ENCODE measurements at regions not wholly inside any gene's neighbourhood (a gene's known extent, or its start where the extent isn't known, plus 50 kb on each side); places are given as distances from the start of the nearest gene placed in this dataset.
"Not testable (repeated sequence)": the region's sequence is repeated elsewhere in the genome, so short reads cannot be mapped to it uniquely, and the experiment has no call there.

GRCh38 chr9:17888964-17889363 lies 310.1 kb downstream of the SH3GL2 start:
- not testable (repeated sequence) for DNase-seq (ENCODE audit: low read depth in 3 of 3, low spot score in 1 of 3)

- DNase-seq (ENCODE audit: low read depth in 3 of 3, low spot score in 1 of 3), result no peak
These were observed 315.8 kb downstream of the SH3GL2 start for GRCh38 chr9:17894501-17895160.

DNA sequence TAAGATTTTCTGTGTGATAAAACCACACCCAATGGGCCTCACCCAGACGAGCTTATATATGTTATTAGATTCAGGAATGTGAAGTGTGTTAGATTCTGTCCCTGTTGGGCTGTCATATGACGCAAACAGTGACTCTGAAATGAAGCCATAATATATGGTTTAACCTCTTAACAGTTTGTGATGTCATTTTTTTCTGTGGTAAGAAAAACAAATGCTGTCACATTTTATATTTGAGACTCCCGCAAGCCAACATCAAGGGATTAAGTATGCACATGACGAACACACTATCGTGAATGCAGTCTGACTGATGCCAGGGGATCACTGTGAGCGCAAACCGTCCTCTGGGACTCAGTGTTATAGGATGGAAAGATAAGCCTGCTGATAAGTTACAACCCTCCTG lies 321.7 kb downstream of the SH3GL2 start:
- DNase-seq (ENCODE audit: low read depth in 3 of 3, low spot score in 1 of 3), result no peak

DNA sequence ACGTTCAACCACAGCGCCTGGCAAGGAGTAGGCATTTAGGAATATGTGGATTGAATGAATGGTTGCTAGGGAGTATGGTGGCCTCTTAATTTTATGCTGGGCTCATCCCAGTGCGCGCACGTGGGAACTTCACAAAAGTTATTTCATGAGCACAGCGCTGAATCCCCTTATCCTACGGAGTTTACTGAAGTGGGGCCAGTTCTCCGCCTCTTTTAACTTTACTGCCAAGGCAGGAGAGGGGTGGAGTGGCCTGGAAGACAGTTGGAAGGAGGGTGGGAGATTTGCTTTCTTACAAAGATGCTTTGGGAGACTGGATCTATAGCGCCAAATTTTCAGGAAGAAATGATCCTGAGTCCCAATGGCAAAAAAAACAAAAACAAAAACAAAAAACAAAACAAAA lies 326.5 kb downstream of the SH3GL2 start:
- no peak for DNase-seq (ENCODE audit: low read depth in 3 of 3, low spot score in 1 of 3)

DNA sequence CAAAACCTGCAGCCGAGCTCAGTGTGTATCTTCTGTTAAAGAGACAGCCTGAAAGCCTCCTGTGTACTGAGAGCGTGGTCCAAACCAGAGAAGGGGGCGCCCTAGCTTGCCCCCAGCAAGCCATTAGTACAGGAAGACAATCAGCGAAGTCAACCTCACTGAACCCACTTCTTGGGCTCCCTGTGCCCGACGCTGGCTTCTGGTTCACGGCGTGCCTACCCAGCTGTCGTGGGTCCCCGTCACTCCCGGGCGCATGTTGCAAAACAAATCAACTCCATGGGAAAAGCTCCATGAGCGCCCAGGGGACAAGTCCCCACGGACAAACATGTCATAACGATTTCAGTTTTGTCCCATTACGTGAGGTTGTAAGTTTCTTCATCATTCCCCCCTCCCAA lies 326.9 kb downstream of the SH3GL2 start:
- no peak for DNase-seq (ENCODE audit: low read depth in 3 of 3, low spot score in 1 of 3)

GRCh38 chr9:17906176-17906840 lies 327.4 kb downstream of the SH3GL2 start:
- no peak for DNase-seq (ENCODE audit: low read depth in 3 of 3, low spot score in 1 of 3)

GRCh38 chr9:17906841-17907778 lies 328.2 kb downstream of the SH3GL2 start:
- DNase-seq (ENCODE audit: low read depth in 3 of 3, low spot score in 1 of 3), result no peak

GRCh38 chr9:17907779-17908508 lies 329.1 kb downstream of the SH3GL2 start:
- no peak for DNase-seq (ENCODE audit: low read depth in 3 of 3, low spot score in 1 of 3)

DNA sequence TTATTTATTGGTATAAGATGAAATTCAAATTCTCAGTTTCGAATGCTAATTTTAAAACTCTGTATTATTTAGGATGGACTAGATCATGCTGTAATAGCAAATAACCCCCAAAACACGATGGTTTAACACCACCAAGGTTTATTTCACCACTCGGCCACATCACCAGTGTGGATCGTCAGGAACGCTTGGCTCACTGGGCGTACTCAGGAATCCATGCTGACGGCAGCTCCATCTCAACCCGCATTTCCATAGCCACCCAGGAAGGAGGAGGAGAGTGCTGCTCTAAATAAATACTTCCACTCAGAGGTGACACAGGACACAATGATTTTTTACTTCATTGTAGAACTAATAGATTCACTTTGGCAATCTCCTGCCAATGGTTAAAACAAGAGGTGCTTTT lies 347.4 kb downstream of the SH3GL2 start:
- no peak for DNase-seq (ENCODE audit: low read depth in 3 of 3, low spot score in 1 of 3)

GRCh38 chr9:17927616-17928015 lies 348.8 kb downstream of the SH3GL2 start:
- DNase-seq (ENCODE audit: low read depth in 3 of 3, low spot score in 1 of 3), result no peak

DNA sequence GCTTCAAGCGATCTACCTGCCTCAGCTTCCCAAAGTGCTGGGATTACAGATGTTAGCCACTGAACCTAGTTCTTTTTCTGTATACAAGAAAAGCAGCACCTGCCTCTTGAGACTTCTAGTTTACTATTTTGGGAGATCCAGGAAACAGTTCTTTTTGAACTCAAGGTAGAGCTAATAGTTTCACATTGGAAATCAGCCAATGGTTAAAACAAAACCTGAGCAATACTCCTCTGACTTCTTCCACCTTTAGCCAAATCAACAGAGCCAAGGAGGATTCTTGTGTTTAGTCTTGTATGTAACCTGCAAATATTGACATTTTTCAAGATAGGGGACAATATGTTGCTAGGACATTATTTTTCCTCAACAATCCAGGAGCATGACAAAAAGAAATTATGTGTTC lies 349.4 kb downstream of the SH3GL2 start:
- DNase-seq (ENCODE audit: low read depth in 3 of 3, low spot score in 1 of 3), result no peak

DNA sequence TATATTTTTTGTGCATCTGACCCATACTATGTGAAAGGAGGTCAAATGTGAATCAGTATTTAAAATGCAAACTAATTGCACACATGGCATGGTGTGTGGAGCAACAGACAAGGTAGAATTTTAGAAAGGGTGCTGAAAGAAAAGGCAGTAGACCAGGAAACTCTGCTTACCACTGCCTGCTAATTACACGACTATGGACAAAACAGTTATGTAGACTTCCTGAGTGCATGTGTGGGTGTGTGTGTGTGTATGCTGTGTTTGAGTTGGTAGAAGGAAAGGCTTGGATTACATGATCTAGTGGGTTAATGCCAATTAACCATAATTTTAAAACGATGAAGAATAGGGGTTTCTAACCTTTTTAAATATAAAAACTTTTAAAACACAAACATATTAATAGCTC lies 349.9 kb downstream of the SH3GL2 start:
- DNase-seq (ENCODE audit: low read depth in 3 of 3, low spot score in 1 of 3), result no peak

GRCh38 chr9:17929506-17929905 lies 350.6 kb downstream of the SH3GL2 start:
- DNase-seq (ENCODE audit: low read depth in 3 of 3, low spot score in 1 of 3), result no peak

DNA sequence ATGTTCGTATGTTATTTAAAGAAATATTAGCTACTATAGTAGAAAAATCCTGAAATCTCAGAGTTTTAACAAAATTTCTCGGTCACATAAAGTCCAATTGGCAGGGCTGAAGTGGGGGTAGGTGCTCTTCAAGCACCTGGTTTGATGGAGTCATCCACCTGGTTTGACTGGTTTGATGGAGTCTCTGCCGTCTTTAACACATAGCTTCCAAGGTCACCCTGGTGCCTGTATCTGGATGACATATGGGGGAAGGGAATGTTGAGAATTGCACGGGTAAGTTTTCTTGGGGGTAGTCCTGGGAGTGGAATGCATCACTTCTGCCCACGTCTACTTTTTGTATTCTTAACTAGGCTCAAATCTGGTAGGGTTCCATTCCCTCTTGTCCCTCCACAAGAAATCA lies 351.2 kb downstream of the SH3GL2 start:
- no peak for DNase-seq (ENCODE audit: low read depth in 3 of 3, low spot score in 1 of 3)

DNA sequence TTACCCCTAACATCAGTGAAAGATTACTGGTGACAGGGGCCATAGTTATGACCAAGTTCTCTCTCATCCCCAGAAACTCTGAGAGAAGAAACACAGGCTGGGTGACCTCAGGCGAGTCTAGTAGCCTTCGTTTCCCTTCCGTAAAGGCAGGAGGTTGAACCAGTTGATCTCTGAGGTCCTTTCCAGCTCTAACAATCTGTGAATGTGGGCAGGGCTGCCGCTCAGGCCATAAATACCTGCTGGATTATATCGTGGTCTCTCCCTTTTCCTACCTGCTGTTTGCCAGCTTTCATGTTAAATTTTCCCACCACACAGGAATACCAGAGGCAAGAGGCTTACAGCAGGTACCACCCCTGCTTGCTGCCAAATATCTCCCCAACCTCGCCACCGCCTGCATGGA lies 357.5 kb downstream of the SH3GL2 start:
- no peak for DNase-seq (ENCODE audit: low read depth in 3 of 3, low spot score in 1 of 3)

DNA sequence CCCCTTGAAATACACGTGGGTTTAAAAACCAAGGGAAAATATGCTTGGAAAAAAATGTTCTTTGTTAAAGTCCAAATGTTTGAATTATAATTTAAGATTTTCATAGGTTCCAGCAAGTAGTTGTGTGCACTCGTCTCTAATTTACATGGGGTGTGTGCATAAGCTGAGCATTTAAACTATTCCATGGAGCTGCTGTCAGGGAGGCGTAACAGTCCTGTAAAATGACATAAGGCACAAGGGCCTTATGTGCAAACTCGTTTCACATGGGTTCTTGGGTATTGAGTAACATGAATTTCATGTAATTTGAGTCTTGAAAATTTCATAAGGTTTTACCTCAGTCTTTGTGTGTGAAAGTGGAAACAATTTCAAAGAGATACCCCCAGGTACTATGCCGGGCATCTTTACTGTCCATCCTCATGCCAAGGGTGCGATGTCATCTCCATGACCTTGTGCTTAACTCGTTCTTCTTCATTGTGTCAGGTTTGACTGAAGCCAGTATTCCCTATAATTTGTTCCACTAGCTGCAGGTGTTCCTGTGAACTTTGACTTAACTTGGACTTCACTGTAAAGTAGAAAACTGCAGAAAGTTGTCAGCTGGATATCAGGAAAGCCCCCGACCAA lies 359.3 kb downstream of the SH3GL2 start:
- DNase-seq (ENCODE audit: low read depth in 3 of 3, low spot score in 1 of 3), result no peak

DNA sequence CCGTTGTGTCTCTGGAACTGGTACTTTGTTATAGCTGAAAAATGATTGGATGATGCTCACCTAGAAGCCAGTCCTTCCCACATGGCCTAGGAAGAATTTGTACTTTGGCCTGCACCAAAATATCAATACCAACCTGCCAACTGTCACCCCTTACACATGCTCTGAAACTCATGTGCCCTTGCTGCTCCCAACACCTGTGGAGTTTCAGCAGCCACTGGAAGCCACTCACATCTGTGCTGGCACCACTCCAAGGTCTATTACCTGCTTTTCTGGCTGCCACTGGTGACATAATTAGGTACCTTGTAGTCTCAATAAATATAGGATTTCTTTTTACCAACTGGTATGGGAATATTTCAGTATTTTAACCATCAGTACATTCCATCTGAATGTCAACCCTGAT lies 363.6 kb downstream of the SH3GL2 start:
- DNase-seq (ENCODE audit: low read depth in 3 of 3, low spot score in 1 of 3), result no peak

GRCh38 chr9:17955409-17955808 lies 376.5 kb downstream of the SH3GL2 start:
- DNase-seq (ENCODE audit: low read depth in 3 of 3, low spot score in 1 of 3), result no peak

DNA sequence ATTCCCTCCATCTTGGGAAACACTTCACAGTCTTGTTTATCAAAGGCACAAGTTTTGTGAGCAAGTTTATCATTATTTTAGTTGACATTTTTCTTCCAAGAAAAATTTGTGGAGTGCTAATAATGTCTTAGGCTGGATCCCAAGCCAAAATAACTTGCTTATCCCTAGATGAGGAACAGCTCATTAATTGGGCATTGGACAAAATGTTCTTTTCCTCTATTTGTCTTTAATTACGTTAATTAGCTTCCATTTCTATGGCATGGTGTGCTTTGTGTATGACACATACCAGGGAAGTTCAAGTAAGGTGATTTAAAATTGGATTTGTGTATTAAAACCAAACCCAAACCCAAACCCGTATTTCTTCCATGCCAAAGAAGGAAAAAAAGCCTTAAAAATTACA lies 379.5 kb downstream of the SH3GL2 start:
- DNase-seq (ENCODE audit: low read depth in 3 of 3, low spot score in 1 of 3), result no peak

DNA sequence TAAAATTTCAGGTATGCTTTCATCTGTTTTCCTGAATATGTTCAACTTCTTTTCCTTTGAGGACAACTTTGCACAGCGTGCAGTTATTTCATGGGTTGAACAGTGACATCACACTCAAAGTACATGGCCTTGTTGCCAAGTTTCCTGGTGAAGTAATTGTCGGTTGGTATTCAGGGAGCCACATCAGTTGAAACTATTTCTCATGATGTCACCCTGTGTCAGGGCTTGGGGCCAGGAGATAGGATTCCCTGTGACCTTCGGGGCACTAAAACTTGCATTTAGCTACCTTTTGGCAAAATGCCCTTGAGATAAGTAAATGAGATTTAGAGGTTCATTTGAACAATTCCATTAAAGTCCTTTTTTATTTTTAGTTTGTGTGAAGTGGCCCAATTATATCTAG lies 383.9 kb downstream of the SH3GL2 start:
- DNase-seq (ENCODE audit: low read depth in 3 of 3, low spot score in 1 of 3), result no peak

DNA sequence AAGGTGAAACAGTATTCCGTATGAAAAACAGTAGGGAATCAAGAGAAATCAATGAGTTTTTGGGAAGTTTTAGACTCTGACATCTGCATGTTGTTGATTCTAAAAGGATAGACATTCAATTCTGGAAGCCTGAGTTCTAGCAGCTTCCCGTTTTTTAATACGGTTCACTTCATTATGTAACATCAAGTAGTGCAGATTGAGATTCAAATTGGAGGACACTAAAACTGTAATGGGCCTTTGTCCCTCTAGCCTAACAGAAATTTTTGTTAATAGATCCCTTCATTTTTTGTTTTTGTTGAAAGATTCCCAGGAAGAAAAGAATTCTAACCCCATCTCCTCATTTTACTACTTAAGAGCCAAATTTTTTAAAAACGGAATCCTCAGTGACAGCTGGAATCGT lies 384.6 kb downstream of the SH3GL2 start:
- no peak for DNase-seq (ENCODE audit: low read depth in 3 of 3, low spot score in 1 of 3)

All from stimulated activated CD4-positive, alpha-beta T cell treated with anti-CD3 and anti-CD28 coated beads, TNF-alpha, amount 100 ng/mL, for 1 hour (primary cell).